Type B pancreatic cell (in vitro differentiated cells): ENCODE measurements at regions not wholly inside any gene's neighbourhood (a gene's known extent, or its start where the extent isn't known, plus 50 kb on each side); places are given as distances from the start of the nearest gene placed in this dataset.

Experiments
- DNase-seq: peaks from one replicate; pipeline ENCODE4 v3.0.0; 2021; ENCODE audit warnings: mixed read lengths; ENCODE audit not compliant: unreplicated experiment; ENCODE audit errors: extremely low spot score
- H3K27ac Mint-ChIP-seq: 2 replicates; pipeline ENCODE4 v1.8.0; 2021; ENCODE audit warnings: mild to moderate bottlenecking, mixed read lengths
- H3K27me3 Mint-ChIP-seq: 2 replicates; pipeline ENCODE4 v1.8.0; 2021; ENCODE audit warnings: mixed read lengths
- H3K36me3 Mint-ChIP-seq: 2 replicates; pipeline ENCODE4 v1.8.0; 2021; ENCODE audit warnings: mixed read lengths
- H3K4me1 Mint-ChIP-seq: one replicate; pipeline ENCODE4 v1.8.0; 2021; ENCODE audit warnings: mixed read lengths; ENCODE audit not compliant: unreplicated experiment
- H3K4me3 Mint-ChIP-seq: 2 replicates; pipeline ENCODE4 v1.8.0; 2021; ENCODE audit warnings: mild to moderate bottlenecking, mixed read lengths
- H3K9me3 Mint-ChIP-seq: 2 replicates; pipeline ENCODE4 v1.8.0; 2021; ENCODE audit warnings: mixed read lengths
- CTCF ChIP-seq: fragments of 200-600 bp; sonication (generic); conservative IDR thresholded peaks from 2 replicates; pipeline ENCODE4 v1.5.0; 2021; ENCODE audit warnings: antibody characterized with exemption, mild to moderate bottlenecking

- H3K4me1 Mint-ChIP-seq: peaks cover 56% of the 10 kb centered on the region
- DNase-seq: no peak
- H3K27me3 Mint-ChIP-seq: no peaks in the 10 kb centered on the region
- no peak overlapping the region for H3K27ac Mint-ChIP-seq
- H3K36me3 Mint-ChIP-seq: no peaks in the 10 kb centered on the region
- no peaks in the 10 kb centered on the region for H3K9me3 Mint-ChIP-seq
- H3K4me3 Mint-ChIP-seq: no peak overlapping the region
- TF ChIP-seq CTCF: no peak
Observed at GRCh38 chr3:184659797-184660301, 52.0 kb downstream of the MAGEF1 start.

DNA sequence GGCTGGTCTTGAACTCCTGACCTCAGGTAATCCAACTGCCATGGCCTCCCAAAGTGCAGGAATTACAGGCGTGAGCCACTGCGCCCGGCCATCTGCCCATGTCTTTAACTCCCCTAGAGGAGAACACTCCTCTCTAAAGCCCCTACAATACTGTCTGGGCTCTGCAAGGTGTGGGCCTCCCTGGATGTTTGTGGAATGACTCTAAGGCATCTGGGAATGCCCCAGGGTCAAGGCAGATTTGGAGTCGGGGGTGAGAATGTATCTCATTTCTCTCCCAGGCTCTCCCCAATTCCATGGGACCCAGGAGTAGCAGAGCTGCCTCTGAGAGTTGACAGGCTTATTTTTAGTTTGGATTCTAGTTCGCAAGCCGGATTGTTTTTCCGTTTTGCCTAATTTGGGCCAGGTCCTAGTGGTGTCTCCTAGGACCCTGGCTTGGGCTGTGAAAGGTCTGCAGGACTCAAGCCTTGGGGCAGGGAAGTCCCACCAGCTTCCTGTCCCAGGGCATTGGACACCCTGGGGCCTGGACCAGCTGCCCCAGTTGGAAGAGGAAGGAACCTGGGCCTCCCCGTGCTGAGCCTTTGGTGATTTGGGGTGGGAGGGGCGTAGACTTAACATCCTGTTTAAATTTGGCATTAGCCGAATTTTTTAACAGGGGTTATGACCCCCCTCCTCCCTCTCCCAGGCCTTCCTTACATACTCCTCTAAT lies 53.5 kb downstream of the MAGEF1 start:
- DNase-seq: no peak
- Mint-ChIP-seq H3K4me1 (peaks cover 52% of the 10 kb centered on the region), H3K4me3 (peak overlapping the region; percentile 53)

DNA sequence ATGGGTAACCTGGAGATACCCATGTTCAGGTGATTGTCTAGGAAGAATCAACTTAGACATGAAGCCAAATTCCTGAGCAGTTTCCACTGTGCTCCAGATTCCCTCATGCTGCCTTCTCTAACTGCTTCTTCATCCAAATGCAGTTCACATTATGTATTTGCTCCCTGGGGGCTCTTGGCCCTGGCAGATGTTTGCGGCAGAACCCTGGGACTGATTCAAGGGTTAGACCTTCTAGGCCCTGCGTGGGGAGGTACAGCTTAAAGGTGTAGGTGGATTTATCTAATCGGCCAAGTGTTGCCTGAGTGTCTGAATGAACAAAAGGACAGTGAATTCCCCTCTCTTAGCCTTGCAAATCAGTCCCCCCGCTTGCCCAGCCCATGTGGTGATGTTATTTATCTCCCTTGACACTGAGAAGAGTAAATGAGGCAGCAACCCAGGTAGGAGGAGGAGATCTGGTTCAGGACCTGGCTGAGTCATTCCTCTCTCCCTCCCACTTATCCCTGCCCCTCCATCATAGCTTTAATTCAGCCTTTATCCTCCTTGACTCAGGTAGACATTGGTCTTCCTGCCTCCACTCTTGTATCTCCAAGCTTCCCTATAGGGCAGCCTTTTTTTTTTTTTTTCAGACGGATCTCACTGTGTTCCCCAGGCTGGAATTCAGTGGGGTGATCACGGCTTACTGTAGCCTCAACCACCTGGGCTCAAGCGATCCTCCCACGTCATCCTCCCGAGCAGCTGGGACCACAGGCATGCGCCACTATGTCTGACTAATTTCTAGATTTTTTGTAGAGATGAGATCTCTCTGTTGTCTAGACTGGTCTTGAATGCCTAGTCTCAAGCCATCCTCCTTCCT lies 54.8 kb downstream of the MAGEF1 start:
- Mint-ChIP-seq H3K27ac (peak overlapping the region; percentile 67), H3K4me1 (peaks cover 50% of the 10 kb centered on the region), H3K4me3 (no peak overlapping the region), H3K9me3 (no peaks in the 10 kb centered on the region), H3K27me3 (no peaks in the 10 kb centered on the region), H3K36me3 (peaks cover 3% of the 10 kb centered on the region)
- DNase-seq: no peak
- no peak for TF ChIP-seq CTCF

More for the DNA sequence above, 53.5 kb downstream of the MAGEF1 start:
- Mint-ChIP-seq H3K27ac (peak overlapping the region; percentile 56), H3K36me3 (peaks cover 3% of the 10 kb centered on the region), H3K27me3 (no peaks in the 10 kb centered on the region), H3K9me3 (no peaks in the 10 kb centered on the region)
- TF ChIP-seq CTCF: no peak

- TF ChIP-seq CTCF: no peak
- Mint-ChIP-seq H3K36me3 (peaks cover 3% of the 10 kb centered on the region), H3K4me3 (peak overlapping the region; percentile 33), H3K9me3 (no peaks in the 10 kb centered on the region), H3K27me3 (no peaks in the 10 kb centered on the region), H3K4me1 (peaks cover 50% of the 10 kb centered on the region), H3K27ac (peak overlapping the region; percentile 67)
- no peak for DNase-seq
Observed at GRCh38 chr3:184656458-184656828, 55.4 kb downstream of the MAGEF1 start.

DNA sequence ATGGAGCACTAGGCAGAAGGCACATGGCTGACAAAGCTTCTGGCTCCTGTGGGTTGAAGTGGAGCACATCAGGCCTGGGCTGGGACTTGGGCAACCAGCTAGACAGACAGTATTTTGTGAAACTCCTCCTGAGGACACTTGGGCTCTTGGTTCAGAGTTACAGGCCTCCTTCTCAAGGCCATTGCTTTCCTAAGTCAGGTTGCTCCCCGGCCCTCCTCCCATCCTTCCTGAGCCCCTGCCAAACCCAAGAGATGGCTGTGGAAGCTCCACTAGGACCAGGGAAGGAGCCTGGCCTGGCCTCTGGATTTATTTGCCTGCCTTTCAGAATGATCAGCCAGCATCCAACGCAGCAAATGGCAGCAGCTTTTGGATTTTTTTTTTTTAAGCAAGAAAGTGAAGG lies 56.3 kb downstream of the MAGEF1 start:
- no peak for TF ChIP-seq CTCF
- Mint-ChIP-seq H3K36me3 (peaks cover 3% of the 10 kb centered on the region), H3K27me3 (no peaks in the 10 kb centered on the region), H3K4me1 (peaks cover 46% of the 10 kb centered on the region), H3K9me3 (no peaks in the 10 kb centered on the region), H3K4me3 (no peak overlapping the region), H3K27ac (no peak overlapping the region)
- DNase-seq: no peak
